Caki2 (cell line): ENCODE measurements at regions not wholly inside any gene's neighbourhood (a gene's known extent, or its start where the extent isn't known, plus 50 kb on each side); places are given as distances from the start of the nearest gene placed in this dataset.
A peak's percentile ranks its signal among the peaks of the same experiment; 100 is the strongest.
"Not testable (repeated sequence)": the region's sequence is repeated elsewhere in the genome, so short reads cannot be mapped to it uniquely, and the experiment has no call there.

Experiments used
- DNase-seq: peaks from one replicate; pipeline ENCODE4 v3.0.0-alpha.2; 2015; ENCODE audit warnings: low read depth
- in situ Hi-C: cut with HindIII; loops from 2 replicates; pipeline ENCODE4 v1.10.0; 2016; ENCODE audit warnings: low sequenced_read_pairs, low pct_unique_long_range_greater_than_20kb, mixed read lengths

- no peak for DNase-seq
- in situ Hi-C loops, result no loop called here
Measured at GRCh38 chr7:82592416-82592815, 148.8 kb upstream of the CACNA2D1 start.

- in situ Hi-C loops, result no loop called here
- DNase-seq, result no peak
Measured at GRCh38 chr7:82579047-82579446, 135.5 kb upstream of the CACNA2D1 start.

GRCh38 chr7:82578430-82578829 is 134.9 kb upstream of the CACNA2D1 start:
- DNase-seq, result no peak
- in situ Hi-C loops, result no loop called here

GRCh38 chr7:82572195-82572880 is 128.8 kb upstream of the CACNA2D1 start:
- DNase-seq, result peak; percentile 59
- in situ Hi-C loops, result no loop called here

- in situ Hi-C loops, result not testable (repeated sequence)
Measured at GRCh38 chr7:82571047-82571446, 127.5 kb upstream of the CACNA2D1 start.

GRCh38 chr7:82567841-82568240 is 124.3 kb upstream of the CACNA2D1 start:
- in situ Hi-C loops, result no loop called here

More at GRCh38 chr7:82571047-82571446, 127.5 kb upstream of the CACNA2D1 start:
- not testable (repeated sequence) for DNase-seq

GRCh38 chr7:82567356-82567755 is 123.8 kb upstream of the CACNA2D1 start:
- DNase-seq, result no peak
- in situ Hi-C loops, result no loop called here

More at GRCh38 chr7:82567841-82568240, 124.3 kb upstream of the CACNA2D1 start:
- DNase-seq, result no peak

- in situ Hi-C loops, result no loop called here
- no peak for DNase-seq
Measured at GRCh38 chr7:82566752-82567151, 123.2 kb upstream of the CACNA2D1 start.

- in situ Hi-C loops, result no loop called here
- peak; percentile 53 for DNase-seq
Measured at GRCh38 chr7:82562716-82563404, 119.3 kb upstream of the CACNA2D1 start.

- peak; percentile 49 for DNase-seq
Measured at GRCh38 chr7:82559193-82559805, 115.7 kb upstream of the CACNA2D1 start.

GRCh38 chr7:82549616-82550285 is 106.2 kb upstream of the CACNA2D1 start:
- DNase-seq, result no peak
- in situ Hi-C loops, result no loop called here

More at GRCh38 chr7:82559193-82559805, 115.7 kb upstream of the CACNA2D1 start:
- in situ Hi-C loops, result no loop called here

GRCh38 chr7:82548141-82548688 is 104.6 kb upstream of the CACNA2D1 start:
- in situ Hi-C loops, result no loop called here
- no peak for DNase-seq

- peak; percentile 20 for DNase-seq
- in situ Hi-C loops, result no loop called here
Measured at GRCh38 chr7:82542665-82543064, 99.1 kb upstream of the CACNA2D1 start.

GRCh38 chr7:82539969-82540368 is 96.4 kb upstream of the CACNA2D1 start:
- no peak for DNase-seq
- in situ Hi-C loops, result no loop called here

GRCh38 chr7:82534684-82535083 is 91.1 kb upstream of the CACNA2D1 start:
- peak; percentile 38 for DNase-seq
- in situ Hi-C loops, result no loop called here

GRCh38 chr7:82530361-82530760 is 86.8 kb upstream of the CACNA2D1 start:
- DNase-seq, result no peak
- in situ Hi-C loops, result no loop called here

GRCh38 chr7:82528577-82529310 is 85.2 kb upstream of the CACNA2D1 start:
- DNase-seq, result no peak
- in situ Hi-C loops, result no loop called here

GRCh38 chr7:82527851-82528250 is 84.3 kb upstream of the CACNA2D1 start:
- in situ Hi-C loops, result no loop called here
- DNase-seq, result no peak
